GM21381 (cell line): ENCODE measurements at regions not wholly inside any gene's neighbourhood (a gene's known extent, or its start where the extent isn't known, plus 50 kb on each side); places are given as distances from the start of the nearest gene placed in this dataset.

Experiments
- ATAC-seq: cut with Tn5 transposase; IDR thresholded peaks from one replicate; pipeline ENCODE4 v1.9.1; 2021; ENCODE audit warnings: mild to moderate bottlenecking, moderate library complexity; ENCODE audit not compliant: unreplicated experiment

GRCh38 chr10:130836344-130836743, 475.2 kb downstream of the TCERG1L start:
- ATAC-seq = no peak

DNA sequence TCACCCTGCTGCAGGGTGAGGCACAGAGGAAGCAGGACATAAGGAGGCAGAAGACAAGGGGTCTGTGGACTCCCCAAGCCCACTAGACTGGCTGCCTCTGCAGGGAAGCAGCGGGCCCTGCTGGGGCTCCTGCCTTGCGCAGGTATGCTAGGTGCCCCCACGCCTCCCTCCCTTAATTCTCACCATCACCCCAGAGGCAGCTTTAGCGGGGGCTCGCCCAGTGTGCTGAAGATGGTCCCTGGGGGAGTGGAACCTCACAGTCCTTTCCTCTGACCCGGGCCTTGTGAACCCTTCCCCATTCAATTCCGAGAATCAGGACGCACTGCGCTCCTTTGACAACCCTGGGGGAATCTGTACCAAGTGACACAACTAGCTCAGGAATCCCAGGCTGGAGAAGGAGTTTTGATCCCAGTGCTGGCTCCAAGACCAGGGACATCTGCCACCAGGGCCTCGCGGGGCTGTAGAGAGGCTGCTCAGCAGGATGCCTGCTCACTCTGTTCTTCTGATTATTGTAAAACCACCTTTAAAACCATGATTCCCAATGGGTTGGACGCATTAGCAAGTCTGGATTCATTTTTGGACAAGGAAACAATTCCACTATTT, 468.4 kb downstream of the TCERG1L start:
- no peak for ATAC-seq

DNA sequence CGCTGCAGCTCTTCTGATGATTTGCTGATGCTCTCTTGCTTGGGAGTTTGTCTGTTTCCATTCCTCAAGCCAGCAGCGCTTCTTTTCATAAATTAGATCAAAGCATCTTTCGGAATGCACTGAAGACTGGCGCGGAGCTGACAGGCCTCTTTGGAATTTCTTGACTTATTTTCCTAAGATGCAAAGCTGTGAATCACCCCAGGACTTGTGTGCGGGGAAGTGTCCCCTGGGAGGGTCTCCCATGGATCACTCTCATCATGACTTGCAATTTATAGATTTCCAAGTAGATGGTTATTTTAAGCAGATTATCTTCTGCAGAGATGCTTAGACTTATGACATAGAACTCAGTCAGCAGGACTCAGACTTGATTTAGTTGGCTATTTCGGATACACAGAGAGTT, 467.2 kb downstream of the TCERG1L start:
- ATAC-seq = no peak

- no peak for ATAC-seq
These were observed 464.4 kb downstream of the TCERG1L start for GRCh38 chr10:130847170-130847569.

GRCh38 chr10:130848855-130849254, 462.7 kb downstream of the TCERG1L start:
- ATAC-seq = no peak

DNA sequence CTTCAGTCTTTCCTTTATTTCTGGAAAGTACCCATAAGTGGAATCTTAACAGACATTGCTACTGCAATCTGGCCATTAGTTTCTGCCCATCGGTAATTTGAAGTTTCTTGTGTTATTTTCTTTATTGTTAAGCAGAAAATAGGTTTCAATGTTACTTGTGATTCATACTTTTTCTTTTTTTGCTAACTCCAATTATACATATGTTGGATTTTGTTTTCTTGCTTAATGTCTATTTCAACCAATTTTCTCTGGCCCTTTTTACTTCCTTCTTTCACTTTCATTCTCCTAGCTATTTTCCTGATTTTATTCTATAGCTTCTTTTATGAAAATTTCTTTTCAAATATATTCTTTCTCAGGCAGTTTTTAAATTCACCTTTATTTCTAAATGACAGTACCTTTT, 457.4 kb downstream of the TCERG1L start:
- no peak for ATAC-seq

DNA sequence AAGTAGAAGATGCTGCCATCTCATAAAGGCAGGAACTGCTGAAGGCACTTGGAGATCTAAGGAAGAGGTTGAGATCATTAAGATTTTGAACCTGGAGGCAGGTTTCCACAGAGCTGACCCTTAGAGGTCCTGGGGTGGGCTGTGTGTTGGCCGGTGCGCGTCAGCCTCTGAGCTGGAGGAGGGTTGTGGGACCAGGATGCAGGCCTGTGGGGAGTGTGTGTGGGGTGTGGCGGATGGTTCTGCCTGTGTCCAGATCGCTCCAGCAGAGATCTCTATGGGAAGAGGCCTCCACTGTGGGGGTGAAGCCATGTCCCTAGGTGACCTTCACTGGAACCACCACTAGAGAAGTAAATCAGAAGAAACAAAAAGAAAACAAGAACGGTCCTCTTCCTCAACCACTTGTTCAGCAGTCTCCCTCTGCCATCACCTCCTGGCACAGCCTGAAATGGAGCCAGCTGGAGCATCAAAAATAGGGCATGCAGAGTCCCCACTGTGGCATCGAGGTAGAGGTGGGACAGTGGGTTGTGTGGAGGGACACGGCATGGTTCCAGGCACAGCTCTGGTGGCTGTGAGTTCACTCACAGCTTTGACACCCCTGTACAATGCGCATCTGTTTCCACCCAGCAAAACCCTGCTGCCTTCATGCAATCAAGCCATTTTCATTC, 453.8 kb downstream of the TCERG1L start:
- ATAC-seq = no peak

DNA sequence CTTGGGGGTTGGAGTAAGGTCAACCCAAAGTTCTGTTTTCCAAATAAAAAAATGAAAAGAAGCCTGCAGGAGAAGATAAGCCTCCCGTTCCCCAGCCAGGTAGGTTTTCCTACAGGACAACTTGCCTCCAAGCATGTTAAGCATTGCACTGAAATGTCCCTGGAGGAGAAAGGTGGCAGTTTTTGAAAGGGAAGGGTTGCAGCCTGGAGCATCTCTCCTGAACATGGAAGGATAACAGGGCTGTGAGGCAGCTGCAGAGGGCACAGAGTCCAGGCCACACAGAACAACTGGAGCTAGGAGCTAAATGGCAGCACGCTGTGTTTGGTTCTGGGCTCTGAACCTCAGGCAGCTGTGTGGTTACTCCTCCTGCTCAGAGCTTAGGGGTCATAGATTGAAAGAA, 452.9 kb downstream of the TCERG1L start:
- no peak for ATAC-seq

DNA sequence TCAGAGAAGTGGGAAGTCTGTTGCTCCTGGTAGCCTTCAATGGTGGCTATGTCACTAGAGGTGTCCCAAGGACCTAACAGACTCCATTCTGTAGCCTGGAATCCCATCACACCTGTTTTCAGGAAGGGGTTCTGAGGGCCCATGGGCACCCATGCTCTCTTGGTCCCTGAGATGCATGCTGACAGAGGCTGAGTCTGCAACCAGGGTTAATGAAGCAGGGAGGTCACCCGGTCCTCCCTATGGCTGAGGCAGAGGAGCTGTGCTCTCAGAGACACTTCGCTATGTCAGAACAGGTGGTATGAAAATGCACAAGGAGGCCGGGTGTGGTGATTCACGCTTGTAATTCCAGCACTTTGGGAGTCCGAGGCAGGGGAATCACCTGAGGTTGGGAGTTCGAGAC, 452.1 kb downstream of the TCERG1L start:
- no peak for ATAC-seq

DNA sequence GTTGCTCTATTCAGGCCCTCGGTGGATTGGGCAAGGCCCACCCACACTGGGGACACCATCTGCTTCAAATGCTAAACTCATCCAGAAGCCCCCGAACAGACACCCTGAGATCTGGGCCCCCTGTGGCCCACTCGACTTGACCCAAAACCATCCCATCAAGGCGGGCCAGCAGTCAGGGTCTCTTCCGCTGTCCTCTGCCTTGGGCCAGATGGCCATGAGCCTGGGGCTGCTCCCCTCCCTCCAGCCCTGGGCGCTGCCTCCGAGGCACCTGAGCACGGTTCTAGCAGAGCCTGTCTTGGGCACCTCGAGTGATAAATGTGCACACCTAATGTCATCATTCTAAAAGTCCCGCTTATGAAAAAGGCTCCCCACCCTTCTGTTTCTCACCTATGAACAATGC, 449.4 kb downstream of the TCERG1L start:
- ATAC-seq = no peak

GRCh38 chr10:130862626-130863025, 448.9 kb downstream of the TCERG1L start:
- no peak for ATAC-seq

- ATAC-seq = no peak
These were observed 448.5 kb downstream of the TCERG1L start for GRCh38 chr10:130863044-130863443.

DNA sequence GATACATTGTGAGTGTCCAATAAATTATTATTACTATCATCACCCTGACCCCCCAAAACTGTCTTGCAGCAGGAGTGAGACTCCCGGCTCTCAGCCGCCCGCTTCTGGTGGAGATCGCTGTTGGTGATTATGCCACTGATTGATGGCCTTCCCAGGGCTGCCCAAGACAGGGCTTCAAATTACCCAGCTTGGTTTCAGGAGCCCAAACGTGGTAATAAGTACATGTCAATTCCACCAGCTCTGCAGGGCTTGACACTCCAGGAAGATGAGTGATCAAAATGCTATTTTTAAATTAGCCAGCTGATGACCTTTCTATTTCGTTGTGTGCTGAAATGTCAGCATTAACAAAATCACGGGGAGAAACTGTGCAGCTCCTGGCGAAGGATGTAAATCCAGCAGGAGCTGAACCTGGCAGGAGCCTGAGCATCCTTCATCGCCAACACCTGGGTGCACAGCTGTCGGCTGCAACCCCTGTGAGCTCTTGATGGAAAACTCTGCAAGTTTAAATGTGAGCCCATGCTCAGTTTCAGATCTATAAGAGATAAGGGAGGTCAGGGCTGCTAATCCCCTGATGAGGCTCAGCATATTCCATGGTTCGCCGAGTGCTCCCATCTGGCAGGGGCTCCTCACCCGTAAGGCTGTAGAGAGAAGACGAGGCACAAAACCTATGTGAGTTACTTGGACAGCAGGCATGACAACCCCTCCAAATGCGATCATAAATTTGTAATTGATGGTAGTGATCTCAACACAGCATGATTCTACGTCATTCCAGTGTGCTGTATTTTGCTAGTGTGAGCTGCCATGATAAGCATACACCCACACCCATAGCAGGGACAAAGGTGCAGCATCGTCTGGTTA, 446.3 kb downstream of the TCERG1L start:
- ATAC-seq = no peak

GRCh38 chr10:130866857-130867256, 444.7 kb downstream of the TCERG1L start:
- ATAC-seq = no peak

DNA sequence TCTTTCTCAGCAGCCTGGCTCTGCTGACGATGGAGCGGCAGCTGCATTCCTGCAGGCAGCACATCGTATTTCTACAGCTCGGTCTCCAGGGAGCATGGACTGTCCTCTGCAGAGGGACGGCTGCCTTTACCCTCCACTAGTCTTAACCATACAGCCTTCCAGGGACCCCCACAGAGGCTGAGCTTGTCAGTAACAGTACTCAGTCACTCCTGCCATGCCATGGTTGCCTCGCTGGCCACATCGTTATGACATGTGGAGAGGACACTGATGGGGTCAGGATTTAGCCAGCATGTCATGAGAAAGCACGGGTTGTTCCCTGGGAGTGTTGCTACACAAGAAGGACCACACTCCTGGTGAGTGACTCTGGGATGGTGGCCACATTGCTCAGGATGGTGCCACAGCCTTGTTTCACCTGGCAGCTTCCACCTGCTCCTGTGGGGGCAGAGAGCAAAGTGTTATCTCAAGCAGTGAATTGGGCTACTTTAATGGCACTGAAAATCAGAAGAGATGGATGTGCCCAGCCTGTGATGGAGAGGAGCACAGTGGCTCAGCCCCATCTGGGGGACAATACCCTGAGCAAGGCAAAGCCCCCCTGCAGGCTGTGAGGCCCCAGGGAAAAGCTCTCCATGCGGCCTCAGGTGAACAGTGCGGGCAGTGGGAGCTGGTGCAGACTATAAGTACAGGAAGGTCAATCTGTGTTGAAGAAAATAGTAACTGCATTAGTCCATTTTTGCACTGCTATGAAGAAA, 443.9 kb downstream of the TCERG1L start:
- ATAC-seq = no peak

DNA sequence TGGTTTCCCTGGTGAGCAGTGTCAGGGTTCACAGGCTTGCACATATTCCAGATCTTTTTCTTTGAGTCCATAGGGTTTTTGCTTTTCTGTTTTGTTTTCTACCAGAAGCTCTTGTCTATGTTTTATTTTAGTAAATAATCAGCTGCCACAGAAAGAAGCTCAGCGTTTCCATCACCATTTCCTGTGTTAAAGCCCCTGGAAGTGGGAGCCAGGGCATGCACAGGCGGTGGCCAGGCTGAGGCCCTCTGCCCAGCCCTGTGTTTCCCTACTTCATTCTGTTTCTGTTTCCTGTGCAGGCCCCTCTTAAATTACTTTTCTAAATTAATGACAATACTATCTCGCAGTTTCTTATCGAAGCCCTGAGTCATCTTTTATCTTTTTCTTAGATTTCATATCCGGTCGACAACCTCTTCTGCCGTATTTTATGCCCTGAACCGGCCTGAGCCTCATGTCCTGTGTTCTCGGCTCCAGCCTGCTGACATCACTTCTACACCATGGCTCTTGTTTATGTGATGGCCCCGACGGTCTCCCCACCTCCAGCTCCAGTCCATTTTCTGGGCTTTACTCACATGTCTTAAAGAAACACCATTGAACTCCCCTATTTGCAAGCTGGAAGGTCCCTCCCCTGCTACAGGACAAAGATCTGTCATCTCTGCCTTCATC, 442.2 kb downstream of the TCERG1L start:
- ATAC-seq = no peak

GRCh38 chr10:130871406-130871805, 440.1 kb downstream of the TCERG1L start:
- no peak for ATAC-seq

DNA sequence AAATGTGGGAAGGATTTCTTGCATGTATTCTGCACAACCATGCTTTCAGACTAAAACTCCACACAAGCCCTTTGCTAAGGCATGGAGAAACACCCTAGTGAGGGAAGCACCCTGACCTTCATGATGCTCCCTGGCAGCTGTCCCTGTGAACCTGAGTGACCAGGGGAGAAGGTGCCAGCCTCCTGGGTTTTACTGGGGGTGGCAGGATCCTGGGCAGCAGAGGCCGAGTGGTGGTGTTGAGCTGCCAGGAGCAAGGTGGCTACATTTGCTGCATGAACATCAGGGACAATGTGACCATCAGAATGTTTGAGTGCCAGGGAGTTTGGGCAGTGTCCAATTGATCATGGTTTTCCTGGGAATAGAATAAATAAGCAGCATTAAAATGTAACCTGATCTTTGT, 437.9 kb downstream of the TCERG1L start:
- no peak for ATAC-seq

DNA sequence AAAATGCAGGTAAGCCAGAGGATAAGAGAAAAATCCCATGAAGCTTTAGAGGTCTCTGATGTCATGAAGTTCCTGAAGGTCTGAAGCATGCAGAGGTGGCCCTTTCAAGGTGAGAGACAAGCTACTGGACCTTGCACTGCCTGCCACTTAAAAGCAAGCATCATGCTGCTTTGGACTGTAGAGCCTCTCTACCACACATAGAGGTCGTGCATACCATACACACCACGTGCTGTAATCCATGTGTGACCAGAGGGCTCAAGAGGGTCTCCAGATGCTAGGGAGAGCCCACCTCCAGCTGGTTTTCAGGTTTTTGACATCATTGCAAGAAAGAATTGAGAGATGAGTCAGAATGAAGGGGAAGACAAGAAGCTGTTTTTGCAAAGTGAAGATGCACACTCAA, 436.4 kb downstream of the TCERG1L start:
- ATAC-seq = no peak

GRCh38 chr10:130875897-130876472, 435.5 kb downstream of the TCERG1L start:
- no peak for ATAC-seq
